GM12878 (cell line): ENCODE measurements at regions not wholly inside any gene's neighbourhood (a gene's known extent, or its start where the extent isn't known, plus 50 kb on each side); places are given as distances from the start of the nearest gene placed in this dataset.

Experiments
- ATAC-seq: fragments of 200-7000 bp; cut with Tn5 transposase; 3 replicates; pipeline ENCODE4 v1.9.1; 2020; ENCODE audit warnings: mild to moderate bottlenecking, moderate library complexity
- BruUV-seq: library from RNA; stranded (reverse); fragments of 400-500 nt; replicated peaks from 2 replicates; lab custom pipeline; 2021; lab: Mats Ljungman, UMichigan
- CTCF ChIA-PET: fragments of 300-600 bp; sonication (Branson Sonifier 250); formaldehyde crosslinking; extraction: SDS; loops from one replicate; lab custom pipeline; 2021; ENCODE audit warnings: inconsistent platforms; lab: Yijun Ruan, JAX
- POLR2A ChIA-PET: fragments of 350-600 bp; formaldehyde crosslinking; extraction: SDS; loops from one replicate; lab custom pipeline; 2021; ENCODE audit warnings: inconsistent platforms; lab: Charles Lee
- RAD21 ChIA-PET: fragments of 300-600 bp; sonication (Branson Sonifier 250); formaldehyde crosslinking; loops from one replicate; lab custom pipeline; 2023; ENCODE audit warnings: antibody characterized with exemption; ENCODE audit not compliant: unreplicated experiment; lab: Charles Lee
- SMC1A ChIA-PET: fragments of 300-600 bp; sonication (Branson Sonifier 250); formaldehyde crosslinking; loops from one replicate; lab custom pipeline; 2023; ENCODE audit not compliant: unreplicated experiment, uncharacterized antibody; lab: Charles Lee
- DNase-seq: peaks from one replicate; pipeline ENCODE4 v3.0.0-alpha.2; 2011; ENCODE audit warnings: low read depth, low spot score
- FAIRE-seq: peaks from 3 replicates; lab custom pipeline; 2011; peaks lifted over from hg19 to GRCh38; lab: Jason Lieb, UNC
- H2AFZ ChIP-seq: 2 replicates; pipeline ENCODE4 v1.6.0; 2011; ENCODE audit warnings: low read depth, low read length, control low read depth; ENCODE audit not compliant: control insufficient read depth
- H3K27ac ChIP-seq: 2 replicates; pipeline ENCODE4 v1.5.1; 2011; ENCODE audit warnings: control low read depth; ENCODE audit not compliant: control insufficient read depth, insufficient read depth
- H3K27me3 ChIP-seq, 2 experiments: replicated peaks in 1 of 2; 2 replicates each; pipeline versions ENCODE4 v1.6.0 to v1.6.1; 2011; ENCODE audit warnings: low read length in 1 of 2; ENCODE audit not compliant: control insufficient read depth in 2 of 2, insufficient read depth in 2 of 2
- H3K36me3 ChIP-seq, 2 experiments: 2 replicates each; pipeline ENCODE4 v1.5.1; 2011; ENCODE audit warnings: low read length in 1 of 2; ENCODE audit not compliant: control insufficient read depth in 2 of 2, insufficient read depth in 2 of 2
- H3K4me1 ChIP-seq: 2 replicates; pipeline ENCODE4 v1.6.1; 2011; ENCODE audit warnings: mild to moderate bottlenecking, low read length, moderate library complexity, mixed read lengths; ENCODE audit not compliant: control insufficient read depth, insufficient read depth
- H3K4me2 ChIP-seq: 2 replicates; pipeline ENCODE4 v1.6.0; 2011; ENCODE audit warnings: control low read depth; ENCODE audit not compliant: control insufficient read depth, insufficient read depth
- H3K4me3 ChIP-seq: fragments of 200-600 bp; sonication (generic); 2 replicates; pipeline ENCODE4 v1.5.1; 2016
- H3K79me2 ChIP-seq: 2 replicates; pipeline ENCODE4 v1.6.0; 2011; ENCODE audit warnings: low read length; ENCODE audit not compliant: control insufficient read depth, insufficient read depth
- H3K9ac ChIP-seq: 2 replicates; pipeline ENCODE4 v1.8.0; 2011; ENCODE audit warnings: low read length, control low read depth, mixed read lengths; ENCODE audit not compliant: control insufficient read depth, insufficient read depth
- H3K9me3 ChIP-seq: replicated peaks from 3 replicates; pipeline ENCODE4 v1.5.1; 2011; ENCODE audit warnings: mild to moderate bottlenecking, low read length; ENCODE audit not compliant: control insufficient read depth, insufficient read depth
- H4K20me1 ChIP-seq: 2 replicates; pipeline ENCODE4 v1.6.0; 2011; ENCODE audit not compliant: control insufficient read depth, insufficient read depth
- CBX5 ChIP-seq: sonication (generic); IDR thresholded peaks from 2 replicates; pipeline ENCODE4 v1.6.1; 2016; ENCODE audit warnings: low read depth, moderate library complexity, mild to moderate bottlenecking, inconsistent platforms
- ESRRA ChIP-seq: IDR thresholded peaks from 2 replicates; pipeline ENCODE4 v1.6.1; 2012; ENCODE audit warnings: mild to moderate bottlenecking, low read length, improper control_type of control experiment
- HDAC6 ChIP-seq: fragments of 200-600 bp; sonication (generic); IDR thresholded peaks from one replicate; pipeline ENCODE4 v1.8.0; 2017; ENCODE audit warnings: antibody characterized with exemption; ENCODE audit not compliant: unreplicated experiment
- LARP7 ChIP-seq: fragments of 450-650 bp; IDR thresholded peaks from 2 replicates; pipeline ENCODE4 v1.6.1; 2017; ENCODE audit warnings: mild to moderate bottlenecking
- MTA2 ChIP-seq: fragments of 450-650 bp; IDR thresholded peaks from 2 replicates; pipeline ENCODE4 v1.6.1; 2016; ENCODE audit warnings: low read depth, mild to moderate bottlenecking, moderate library complexity
- RFX5 ChIP-seq: IDR thresholded peaks from 2 replicates; pipeline ENCODE4 v1.6.1; 2011; ENCODE audit warnings: low read depth, low read length, improper control_type of control experiment
- TAF1 ChIP-seq: IDR thresholded peaks from 2 replicates; pipeline ENCODE4 v1.6.1; 2011; ENCODE audit warnings: mild to moderate bottlenecking, low read depth, low read length, borderline replicate concordance
- ZNF24 ChIP-seq: fragments of 450-650 bp; IDR thresholded peaks from 2 replicates; pipeline ENCODE4 v1.6.1; 2017; ENCODE audit warnings: antibody characterized with exemption, mild to moderate bottlenecking
- WGBS: methylation state at CpG from one replicate; pipeline ENCODE4 v1.1.6; 2016; ENCODE audit warnings: low lambda C conversion rate; ENCODE audit not compliant: insufficient replicate concordance, insufficient coverage; ENCODE audit errors: missing lambda C conversion rate; 5-methylcytosine and 5-hydroxymethylcytosine counted together
- in situ Hi-C: fragments of 300-500 bp; cut with MboI; formaldehyde crosslinking; loops from 9 replicates; pipeline ENCODE4 v1.14.3; 2018; ENCODE audit warnings: mixed read lengths
- intact Hi-C: fragments of 100-400 bp; cut with micrococcal nuclease; formaldehyde crosslinking; loops from one replicate; pipeline ENCODE4 v1.14.2; 2022; ENCODE audit not compliant: unreplicated experiment
- TF ChIP-seq, protein P1 (sequence below): fragments of 150-350 bp; IDR thresholded peaks from 2 replicates; pipeline ENCODE4 v1.6.1; 2016; ENCODE audit warnings: low read depth, low read length
- TF ChIP-seq, protein P2 (sequence below): fragments of 450-650 bp; formaldehyde crosslinking; IDR thresholded peaks from 2 replicates; pipeline ENCODE4 v1.5.0; 2022; ENCODE audit warnings: mild to moderate bottlenecking, missing genetic modification characterization

DNA sequence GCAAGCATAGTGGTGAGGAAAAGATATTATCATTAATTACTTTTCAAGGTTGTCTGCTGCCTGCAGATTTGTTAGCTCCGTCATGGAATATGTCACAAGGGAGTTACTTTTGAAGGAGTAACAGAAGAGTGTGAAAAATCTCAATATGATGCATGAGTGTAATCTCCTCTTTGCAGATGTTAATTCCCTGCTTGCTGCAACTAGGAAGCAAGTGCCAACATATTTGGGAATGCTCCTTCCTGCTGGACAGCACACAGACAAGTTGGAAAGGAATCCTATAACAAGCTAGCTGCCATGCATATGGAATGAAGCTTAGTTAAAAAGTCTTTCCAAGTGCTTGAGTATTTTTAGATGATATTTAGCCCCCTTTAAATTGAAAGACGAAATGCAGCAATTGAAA, 2023.6 kb upstream of the CDH6 start:
- Histone ChIP-seq H3K4me1 (no peaks in the 10 kb centered on the region), H3K79me2 (no peaks in the 10 kb centered on the region), H3K4me2 (no peak overlapping the region)
- in situ Hi-C loops, result no loop called here
- TF ChIP-seq ESRRA, result no peak
- TF ChIP-seq, all 136 proteins: peak for 0
- CTCF ChIA-PET, result no interaction called here
- intact Hi-C loops, result no loop called here
- no peak overlapping the region for H2AFZ ChIP-seq
- no peak overlapping the region for H3K4me3 ChIP-seq
- no peak overlapping the region for H3K27ac ChIP-seq
- H4K20me1 ChIP-seq, result no peaks in the 10 kb centered on the region
- SMC1A ChIA-PET, result interaction anchor here (0.7 kb wide), 1 partner anchor 13 kb away, joined by 3 read pairs; no protein-coding TSS in a partner anchor
- 0% methylated on average over 2 of the region's 2 CpGs for WGBS
- RAD21 ChIA-PET, result no interaction called here
- H3K9me3 ChIP-seq, result no peaks in the 10 kb centered on the region
- no peak overlapping the region for H3K9ac ChIP-seq
- no peaks in the 10 kb centered on the region for H3K27me3 ChIP-seq
- no peaks in the 10 kb centered on the region for H3K36me3 ChIP-seq
- DNase-seq (no peak), FAIRE-seq (no peak), ATAC-seq (no peak)
- no TSS peak for BruUV-seq
- POLR2A ChIA-PET, result no interaction called here

DNA sequence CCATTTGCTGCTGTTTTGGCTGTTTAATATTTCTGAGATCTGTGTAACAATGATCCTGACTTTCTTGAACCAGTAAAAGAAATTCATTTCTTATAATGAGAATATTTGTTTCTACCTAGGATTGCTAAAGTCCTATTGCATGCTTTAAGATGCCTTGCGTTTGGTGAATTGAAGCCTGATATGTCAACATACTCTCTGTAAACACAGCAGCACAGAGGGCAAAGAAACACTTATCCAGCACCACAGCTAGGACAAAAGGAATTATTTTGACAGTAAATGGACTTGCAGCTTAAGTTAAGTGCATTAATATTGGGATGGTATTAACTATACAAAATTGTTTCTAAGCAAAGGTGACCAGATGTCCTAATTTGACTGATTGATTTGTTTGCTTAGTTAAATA, 2031.2 kb upstream of the CDH6 start:
- Histone ChIP-seq H3K9me3 (no peaks in the 10 kb centered on the region), H3K4me2 (no peak overlapping the region), H3K27me3 (no peaks in the 10 kb centered on the region), H2AFZ (no peak overlapping the region), H4K20me1 (no peaks in the 10 kb centered on the region), H3K36me3 (no peaks in the 10 kb centered on the region), H3K4me1 (no peaks in the 10 kb centered on the region), H3K9ac (no peak overlapping the region), H3K27ac (no peak overlapping the region), H3K79me2 (no peaks in the 10 kb centered on the region), H3K4me3 (no peak overlapping the region)
- SMC1A ChIA-PET, result interaction anchor here (1.2 kb wide), 1 partner anchor 39 kb away, joined by 4 read pairs; no protein-coding TSS in a partner anchor
- POLR2A ChIA-PET, result no interaction called here
- ATAC-seq, result no peak
- no peak for FAIRE-seq
- in situ Hi-C loops, result no loop called here
- intact Hi-C loops, result no loop called here
- CTCF ChIA-PET, result no interaction called here
- 40% methylated on average over 1 of the region's 1 CpG for WGBS
- DNase-seq, result no peak
- RAD21 ChIA-PET, result no interaction called here
- no TSS peak for BruUV-seq
- TF ChIP-seq, protein P1, sequence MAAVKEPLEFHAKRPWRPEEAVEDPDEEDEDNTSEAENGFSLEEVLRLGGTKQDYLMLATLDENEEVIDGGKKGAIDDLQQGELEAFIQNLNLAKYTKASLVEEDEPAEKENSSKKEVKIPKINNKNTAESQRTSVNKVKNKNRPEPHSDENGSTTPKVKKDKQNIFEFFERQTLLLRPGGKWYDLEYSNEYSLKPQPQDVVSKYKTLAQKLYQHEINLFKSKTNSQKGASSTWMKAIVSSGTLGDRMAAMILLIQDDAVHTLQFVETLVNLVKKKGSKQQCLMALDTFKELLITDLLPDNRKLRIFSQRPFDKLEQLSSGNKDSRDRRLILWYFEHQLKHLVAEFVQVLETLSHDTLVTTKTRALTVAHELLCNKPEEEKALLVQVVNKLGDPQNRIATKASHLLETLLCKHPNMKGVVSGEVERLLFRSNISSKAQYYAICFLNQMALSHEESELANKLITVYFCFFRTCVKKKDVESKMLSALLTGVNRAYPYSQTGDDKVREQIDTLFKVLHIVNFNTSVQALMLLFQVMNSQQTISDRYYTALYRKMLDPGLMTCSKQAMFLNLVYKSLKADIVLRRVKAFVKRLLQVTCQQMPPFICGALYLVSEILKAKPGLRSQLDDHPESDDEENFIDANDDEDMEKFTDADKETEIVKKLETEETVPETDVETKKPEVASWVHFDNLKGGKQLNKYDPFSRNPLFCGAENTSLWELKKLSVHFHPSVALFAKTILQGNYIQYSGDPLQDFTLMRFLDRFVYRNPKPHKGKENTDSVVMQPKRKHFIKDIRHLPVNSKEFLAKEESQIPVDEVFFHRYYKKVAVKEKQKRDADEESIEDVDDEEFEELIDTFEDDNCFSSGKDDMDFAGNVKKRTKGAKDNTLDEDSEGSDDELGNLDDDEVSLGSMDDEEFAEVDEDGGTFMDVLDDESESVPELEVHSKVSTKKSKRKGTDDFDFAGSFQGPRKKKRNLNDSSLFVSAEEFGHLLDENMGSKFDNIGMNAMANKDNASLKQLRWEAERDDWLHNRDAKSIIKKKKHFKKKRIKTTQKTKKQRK, result no peak
- TF ChIP-seq TAF1, result no peak
- no peak for TF ChIP-seq HDAC6
- no peak for TF ChIP-seq ZNF24
- no peak for TF ChIP-seq LARP7
- TF ChIP-seq, protein P2, sequence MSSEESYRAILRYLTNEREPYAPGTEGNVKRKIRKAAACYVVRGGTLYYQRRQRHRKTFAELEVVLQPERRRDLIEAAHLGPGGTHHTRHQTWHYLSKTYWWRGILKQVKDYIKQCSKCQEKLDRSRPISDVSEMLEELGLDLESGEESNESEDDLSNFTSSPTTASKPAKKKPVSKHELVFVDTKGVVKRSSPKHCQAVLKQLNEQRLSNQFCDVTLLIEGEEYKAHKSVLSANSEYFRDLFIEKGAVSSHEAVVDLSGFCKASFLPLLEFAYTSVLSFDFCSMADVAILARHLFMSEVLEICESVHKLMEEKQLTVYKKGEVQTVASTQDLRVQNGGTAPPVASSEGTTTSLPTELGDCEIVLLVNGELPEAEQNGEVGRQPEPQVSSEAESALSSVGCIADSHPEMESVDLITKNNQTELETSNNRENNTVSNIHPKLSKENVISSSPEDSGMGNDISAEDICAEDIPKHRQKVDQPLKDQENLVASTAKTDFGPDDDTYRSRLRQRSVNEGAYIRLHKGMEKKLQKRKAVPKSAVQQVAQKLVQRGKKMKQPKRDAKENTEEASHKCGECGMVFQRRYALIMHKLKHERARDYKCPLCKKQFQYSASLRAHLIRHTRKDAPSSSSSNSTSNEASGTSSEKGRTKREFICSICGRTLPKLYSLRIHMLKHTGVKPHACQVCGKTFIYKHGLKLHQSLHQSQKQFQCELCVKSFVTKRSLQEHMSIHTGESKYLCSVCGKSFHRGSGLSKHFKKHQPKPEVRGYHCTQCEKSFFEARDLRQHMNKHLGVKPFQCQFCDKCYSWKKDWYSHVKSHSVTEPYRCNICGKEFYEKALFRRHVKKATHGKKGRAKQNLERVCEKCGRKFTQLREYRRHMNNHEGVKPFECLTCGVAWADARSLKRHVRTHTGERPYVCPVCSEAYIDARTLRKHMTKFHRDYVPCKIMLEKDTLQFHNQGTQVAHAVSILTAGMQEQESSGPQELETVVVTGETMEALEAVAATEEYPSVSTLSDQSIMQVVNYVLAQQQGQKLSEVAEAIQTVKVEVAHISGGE (CRISPR knock-in tag), result no peak
- TF ChIP-seq MTA2, result no peak
- no peak for TF ChIP-seq CBX5
- TF ChIP-seq RFX5, result no peak
